T-helper 1 cell (primary cell): ENCODE measurements at regions not wholly inside any gene's neighbourhood (a gene's known extent, or its start where the extent isn't known, plus 50 kb on each side); places are given as distances from the start of the nearest gene placed in this dataset.
"Not testable (repeated sequence)": the region's sequence is repeated elsewhere in the genome, so short reads cannot be mapped to it uniquely, and the experiment has no call there.

Experiments
- DNase-seq, 5 donors: peaks; one replicate each; pipeline ENCODE4 v3.0.0-alpha.2; 2012 to 2020

DNA sequence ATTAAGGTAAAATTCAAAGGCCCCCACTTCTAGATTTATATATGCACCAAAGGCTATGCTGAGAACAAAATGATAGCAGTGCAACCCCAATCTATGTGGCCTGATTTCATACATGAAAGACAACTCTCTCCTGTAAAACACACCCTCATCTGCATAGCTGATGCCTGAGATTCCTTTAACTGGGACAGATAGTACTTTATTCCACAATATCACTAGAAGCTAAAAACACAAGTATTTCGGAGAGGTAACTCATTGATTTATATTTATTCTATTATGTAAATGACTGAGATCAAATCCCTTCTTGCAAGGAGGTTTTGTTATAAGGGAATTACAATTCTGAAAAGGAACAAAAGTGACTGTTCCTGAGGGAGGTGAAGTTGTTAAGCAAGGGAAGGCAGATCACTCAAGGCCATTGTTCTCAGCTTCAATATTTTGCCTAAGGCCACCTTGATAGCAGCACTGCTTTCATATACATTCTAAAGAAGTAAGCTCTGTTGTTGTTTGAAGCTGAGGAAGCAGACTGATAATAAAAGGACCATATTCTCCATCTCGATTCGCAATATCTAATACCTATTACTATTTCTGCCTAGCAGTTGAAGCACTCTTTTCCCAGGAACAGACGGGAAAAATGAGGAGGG is 471.0 kb upstream of the CDH7 start:
- no peak for DNase-seq

DNA sequence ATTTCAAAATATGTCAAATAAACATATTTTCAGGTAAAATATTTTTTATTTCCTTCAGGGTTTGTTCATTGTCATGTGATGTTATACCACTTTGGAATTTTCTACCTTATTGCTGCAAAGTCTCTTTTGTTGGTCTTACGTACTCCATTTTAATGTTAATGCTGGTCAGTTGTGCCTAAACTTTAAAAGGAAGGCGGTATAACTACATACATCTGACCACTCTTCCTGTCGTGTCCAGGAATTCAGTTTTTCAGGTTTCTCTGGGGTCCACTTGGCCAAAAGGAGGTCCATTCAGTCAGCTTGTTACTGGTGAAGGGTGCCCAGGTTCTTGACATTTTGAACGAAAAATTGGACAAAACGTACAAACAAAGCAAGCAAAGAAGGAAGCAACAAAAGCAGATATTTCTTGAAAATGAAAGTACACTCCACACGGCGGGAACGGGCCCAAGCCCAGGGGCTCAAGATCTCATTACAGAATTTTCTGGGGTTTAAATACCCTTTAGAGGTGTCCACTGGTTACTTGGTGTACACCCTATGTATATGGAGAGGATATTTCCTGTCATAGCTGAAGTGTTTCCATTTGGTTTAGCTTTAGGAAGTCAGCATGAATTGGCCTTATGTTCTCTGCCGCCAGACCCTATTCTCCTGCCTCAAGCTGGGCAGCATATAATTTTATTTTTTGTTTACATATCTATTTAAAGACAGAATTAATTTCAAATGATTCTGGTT is 471.7 kb upstream of the CDH7 start:
- DNase-seq: no peak

DNA sequence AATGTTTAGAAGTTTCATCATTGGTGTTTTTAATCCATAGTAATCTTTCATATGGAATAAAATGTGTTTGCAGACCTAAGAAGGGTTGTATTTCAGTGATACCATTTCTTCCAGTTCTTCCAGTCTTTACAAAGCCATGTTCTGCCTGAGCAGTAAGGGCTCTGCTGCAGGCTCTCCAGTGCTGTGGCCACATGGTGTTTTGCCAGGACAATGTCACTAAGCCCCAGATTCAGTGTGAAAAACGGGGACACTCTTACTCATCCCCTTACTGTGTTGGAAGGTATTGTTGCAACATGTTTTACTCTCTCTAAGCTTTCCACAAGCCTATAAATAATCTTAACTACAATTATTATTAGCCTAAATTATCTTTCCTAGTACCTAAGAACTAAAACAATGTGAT is 481.4 kb upstream of the CDH7 start:
- no peak for DNase-seq

DNA sequence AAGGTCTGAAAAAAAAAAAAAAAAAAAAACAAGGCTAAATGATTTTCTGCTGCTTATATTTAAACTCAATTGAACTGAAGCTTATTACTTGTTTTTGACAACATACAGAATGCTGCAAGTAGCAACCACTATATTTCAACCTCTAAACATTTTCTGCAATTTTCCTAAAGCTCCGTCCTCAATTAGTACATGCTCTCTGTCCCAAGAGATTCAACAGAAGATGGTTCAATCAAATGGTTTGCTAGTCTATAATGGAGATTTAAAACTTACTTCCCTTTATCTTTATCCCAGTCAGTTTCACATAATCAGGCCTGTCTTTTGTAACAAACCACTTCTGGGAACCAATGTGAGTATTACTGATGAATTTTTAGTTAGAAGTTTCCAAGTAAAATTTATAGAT is 485.1 kb upstream of the CDH7 start:
- no peak for DNase-seq

DNA sequence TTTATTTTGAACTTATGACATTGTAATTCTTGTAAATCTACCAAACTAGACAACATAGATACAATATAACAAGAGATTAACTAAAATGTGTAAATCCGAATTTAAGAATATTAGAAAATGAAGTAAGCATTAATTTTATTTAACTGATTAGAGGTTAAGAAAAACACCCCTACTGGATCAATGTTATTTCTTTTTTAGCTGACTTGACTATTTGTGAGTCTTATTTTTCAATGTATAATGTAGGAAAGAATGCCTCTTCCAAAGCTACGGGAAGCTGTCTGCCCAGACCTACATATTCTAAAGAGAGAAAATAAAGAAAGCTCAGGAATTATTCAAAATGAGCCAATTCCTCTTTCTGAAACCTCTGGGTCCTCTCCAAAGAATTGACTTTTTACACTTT is 490.8 kb upstream of the CDH7 start:
- DNase-seq: no peak

DNA sequence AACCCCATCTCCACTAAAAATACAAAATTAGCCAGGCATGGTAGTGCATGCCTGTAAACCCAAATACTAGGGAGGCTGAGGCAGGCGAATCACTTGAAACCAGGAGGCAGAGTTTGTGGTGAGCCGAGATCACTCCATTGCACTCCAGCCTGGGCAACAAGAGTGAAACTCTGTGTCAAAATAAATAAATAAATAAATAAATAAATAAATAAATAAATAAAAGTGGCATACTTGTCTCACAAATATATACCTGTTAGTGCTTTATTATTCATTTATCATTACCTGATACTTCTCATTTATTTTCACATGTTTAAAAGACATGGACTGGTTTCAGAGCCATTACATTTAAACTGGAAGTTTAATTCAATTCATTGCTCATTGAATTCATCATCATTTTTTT is 491.4 kb upstream of the CDH7 start:
- DNase-seq: no peak

DNA sequence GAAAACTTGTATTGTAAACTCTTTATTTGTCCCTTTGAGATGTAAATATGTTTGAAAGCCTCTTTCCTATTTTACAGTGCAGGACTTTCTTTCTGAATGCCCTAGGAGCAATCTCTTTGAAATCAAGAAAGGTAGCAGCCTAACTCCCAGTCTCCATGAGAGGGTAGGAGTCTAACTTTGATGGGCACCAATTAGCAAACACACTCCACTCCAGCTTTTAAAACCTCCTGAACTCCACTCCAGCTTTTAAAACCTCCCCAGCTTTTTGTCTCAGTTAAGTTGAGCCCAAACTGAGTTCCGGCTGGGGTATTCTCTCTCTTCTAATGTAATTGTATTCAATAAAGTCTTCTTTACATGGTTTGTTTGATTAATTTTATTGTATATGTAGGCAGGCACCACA is 493.7 kb upstream of the CDH7 start:
- no peak for DNase-seq

DNA sequence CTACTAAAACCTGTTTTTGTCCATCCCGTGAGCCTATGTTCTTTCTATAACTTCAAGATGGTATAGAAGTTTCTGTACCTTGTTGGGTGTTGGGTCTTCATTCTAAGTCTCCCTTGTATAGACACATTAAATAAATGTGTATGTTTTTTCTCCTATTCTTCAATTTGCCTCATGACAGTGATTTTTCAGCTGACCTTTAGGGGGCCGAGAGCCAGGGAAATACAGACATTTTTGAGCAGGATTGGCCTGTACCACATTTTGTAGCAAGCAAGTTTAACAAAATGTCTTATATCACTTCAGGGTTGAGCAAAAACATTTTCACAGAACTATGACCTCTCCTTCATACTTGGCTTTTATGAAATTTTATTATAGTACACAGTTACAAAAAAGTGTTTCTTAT is 495.4 kb upstream of the CDH7 start:
- DNase-seq: no peak

DNA sequence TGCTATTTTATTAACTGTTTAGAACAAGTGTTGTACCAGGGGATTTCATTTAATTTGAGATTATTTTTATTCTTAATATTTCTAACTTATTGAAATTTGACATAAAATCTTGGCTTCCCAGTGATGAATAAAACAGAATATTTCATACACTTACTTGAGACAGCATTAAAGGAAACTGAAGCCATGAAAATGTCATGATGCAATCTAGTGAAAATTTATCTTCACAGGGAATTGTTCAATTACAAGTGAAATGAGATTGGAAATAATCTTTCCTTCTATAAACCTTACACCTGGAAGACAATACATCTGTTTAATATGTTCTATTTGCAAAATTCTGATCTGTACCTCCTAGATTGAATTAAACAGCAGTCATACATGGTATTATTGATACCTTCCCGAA is 511.0 kb upstream of the CDH7 start:
- no peak for DNase-seq

DNA sequence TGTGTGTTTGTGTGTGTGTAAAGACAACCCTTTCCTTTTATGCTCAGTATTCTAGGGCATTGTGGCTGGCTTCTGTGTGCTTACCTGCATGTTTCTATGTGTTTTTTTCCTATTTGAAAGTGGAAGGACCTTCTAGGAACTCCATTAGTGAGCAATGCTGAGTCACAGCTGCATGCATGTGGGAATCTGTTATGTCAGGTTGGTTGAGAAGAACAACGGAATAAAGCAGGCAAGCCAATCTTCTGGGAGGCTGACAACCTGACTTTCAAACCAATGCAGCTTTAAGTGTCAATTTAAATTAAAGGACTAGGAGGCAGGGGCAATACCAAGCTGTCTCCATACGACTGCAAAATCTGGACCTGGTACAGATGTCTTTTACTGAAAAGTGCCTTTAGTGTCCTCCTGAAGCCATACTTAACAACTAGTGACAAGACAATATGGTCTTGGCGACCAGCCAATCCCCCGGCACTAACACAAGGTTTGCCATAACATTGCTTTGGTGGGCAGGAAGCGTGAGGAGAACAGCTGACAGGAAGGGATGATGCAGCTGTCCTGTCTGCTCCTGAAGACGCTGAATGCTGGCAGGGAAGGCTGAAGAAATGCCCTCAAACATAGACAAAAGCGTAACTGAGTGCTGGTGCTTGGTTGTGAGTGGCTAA is 514.7 kb upstream of the CDH7 start:
- no peak for DNase-seq

DNA sequence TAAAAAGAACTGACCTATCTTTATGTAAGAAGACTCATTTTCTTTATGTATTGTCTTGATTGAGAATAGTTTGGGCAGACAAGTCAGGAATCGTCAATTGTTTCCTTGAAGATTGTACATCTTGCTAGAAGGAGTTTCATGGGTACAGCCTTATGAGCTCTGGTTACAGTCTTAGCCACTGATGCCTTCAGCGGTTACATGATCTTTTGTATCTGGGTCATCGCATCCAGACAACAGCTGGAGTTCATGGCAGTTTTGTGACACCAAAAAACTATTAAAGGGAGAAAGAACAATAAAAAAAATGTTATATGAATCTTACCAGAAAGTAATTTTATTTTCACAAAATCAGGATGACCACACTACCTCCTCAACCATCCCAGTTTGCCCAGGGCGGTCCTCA is 520.5 kb upstream of the CDH7 start:
- no peak for DNase-seq

DNA sequence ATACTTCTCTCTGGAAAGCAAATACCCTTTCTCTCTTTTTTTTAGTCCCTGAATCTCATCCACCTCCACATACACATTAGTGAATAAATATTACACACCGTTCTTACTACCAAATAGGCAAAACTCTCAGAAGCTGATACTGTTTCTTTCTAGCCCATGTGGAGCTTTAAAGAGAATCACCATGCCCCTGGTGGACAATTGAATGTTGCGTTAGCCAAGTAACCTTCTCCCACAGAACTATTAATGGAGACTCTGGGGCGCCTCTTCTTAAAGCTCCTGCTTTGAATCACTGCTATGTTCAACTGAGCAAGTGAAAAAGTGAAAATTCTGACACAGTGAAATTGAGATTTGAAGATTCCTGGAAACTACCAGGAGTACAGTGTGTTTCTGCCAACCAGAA is 522.8 kb upstream of the CDH7 start:
- DNase-seq: no peak

DNA sequence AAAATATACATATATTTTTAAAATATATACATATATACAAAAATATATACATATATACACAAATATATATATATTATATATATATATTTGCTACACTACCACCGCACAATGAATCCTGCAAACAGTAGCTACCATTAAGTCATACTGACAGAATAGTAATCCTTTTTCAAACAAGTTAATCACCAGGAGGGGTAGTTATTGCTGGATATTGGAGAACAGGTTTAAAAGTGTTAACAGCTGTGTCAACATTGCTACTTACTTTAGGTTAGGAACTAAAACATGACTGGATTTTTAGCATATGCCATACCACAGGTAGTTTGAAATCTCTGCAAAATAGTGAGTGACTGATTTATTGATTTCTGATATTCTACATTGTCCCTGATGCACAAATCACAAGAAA is 529.1 kb upstream of the CDH7 start:
- DNase-seq: no peak

DNA sequence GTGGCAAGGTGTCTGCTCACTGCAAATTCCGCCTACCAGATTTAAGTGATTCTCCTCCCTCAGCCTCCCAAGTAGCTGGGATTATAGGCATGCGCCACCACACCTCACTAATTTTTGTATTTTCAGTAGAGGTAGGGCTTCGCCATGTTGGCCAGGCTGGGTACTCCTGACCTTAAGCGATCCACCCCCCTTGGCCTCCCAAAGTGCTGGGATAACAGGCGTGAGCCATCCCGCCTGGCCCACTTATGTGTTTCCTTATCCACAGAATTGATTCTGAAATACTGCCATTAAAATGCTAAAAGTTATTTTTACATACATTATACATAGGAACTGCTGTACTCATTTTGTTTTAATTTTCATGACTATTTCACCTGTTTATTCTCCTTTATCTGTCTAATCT is 529.7 kb upstream of the CDH7 start:
- DNase-seq: no peak

DNA sequence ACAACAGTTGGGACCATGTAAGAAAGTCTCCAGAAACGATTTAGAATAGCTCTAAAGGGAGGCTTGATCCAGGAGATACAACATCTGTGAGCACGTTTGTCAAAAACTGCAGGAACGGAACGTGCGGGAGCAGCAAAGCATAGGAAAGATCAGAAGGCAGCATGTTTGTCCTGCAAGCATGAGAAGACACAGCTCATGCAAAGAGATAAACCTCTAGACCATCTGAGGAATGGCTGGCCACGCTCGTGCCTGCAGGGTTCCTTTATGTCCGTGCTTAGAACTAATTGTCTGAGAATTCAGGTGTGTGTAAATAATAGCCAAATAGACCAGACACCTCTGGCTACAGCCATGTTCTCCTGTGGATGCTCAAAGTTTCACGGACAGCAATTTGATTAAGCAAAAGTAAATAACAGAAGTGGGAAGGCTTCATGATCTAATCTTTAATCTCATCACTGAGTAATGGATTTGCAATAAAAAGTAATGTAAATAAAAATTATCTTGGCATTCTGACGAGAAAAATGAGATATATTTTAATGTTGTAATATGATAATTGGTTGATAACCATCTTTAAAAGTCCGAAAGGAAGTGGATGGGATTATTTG is 534.8 kb upstream of the CDH7 start:
- no peak for DNase-seq

DNA sequence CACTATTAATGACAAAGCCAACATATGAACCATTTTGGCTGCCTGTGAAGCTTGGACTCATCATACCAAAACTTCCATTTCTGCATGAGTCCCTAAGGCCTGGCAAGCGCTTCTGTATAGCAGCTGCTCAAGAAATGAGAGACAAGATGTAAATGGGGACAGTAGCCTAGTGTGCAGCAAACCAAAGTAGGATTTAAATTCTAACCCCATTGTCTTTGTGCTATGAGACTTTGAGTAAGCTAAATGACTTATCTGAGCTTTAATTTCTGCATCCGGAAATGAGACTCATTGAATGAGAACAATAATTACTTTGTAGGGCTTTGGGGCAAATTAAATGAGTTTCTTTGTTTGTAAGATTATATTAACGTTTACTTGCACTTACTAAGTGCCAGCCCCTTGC is 536.4 kb upstream of the CDH7 start:
- DNase-seq: no peak

DNA sequence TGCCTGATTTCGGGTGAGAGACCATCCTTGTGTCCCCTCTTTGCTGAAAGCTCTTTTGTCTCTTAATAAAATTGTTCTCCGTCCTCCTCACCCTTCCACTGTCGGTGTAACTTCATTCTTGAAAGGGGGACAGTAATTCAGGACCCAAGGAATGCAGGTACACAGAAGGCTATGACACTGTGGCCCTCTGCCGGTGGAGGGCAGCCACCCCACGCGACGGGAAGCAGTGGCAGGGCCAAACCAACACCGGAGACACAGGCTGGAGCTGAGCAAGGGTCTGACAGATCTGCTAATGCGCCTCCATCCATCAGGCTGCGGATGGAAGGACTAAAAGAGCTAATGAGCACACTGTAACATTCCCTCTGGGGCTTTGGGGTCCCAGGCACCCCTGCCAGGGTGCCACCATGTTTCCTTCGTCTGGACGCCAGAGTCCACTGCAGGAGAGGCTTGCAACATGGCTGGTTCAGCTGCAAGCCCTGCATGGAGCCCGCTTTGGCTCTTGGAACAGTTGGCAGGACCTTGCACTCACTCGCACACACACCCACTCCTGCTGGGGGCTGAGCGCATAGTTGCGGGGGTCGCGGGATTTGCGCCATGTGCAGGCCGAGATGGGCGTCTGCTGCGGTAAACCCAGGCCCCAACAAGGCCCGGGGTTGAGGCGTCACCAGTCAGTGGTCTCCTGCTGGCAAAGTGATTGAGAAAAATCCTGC is 544.1 kb upstream of the CDH7 start:
- DNase-seq: peak in 1 of 5 donors; percentile 0

DNA sequence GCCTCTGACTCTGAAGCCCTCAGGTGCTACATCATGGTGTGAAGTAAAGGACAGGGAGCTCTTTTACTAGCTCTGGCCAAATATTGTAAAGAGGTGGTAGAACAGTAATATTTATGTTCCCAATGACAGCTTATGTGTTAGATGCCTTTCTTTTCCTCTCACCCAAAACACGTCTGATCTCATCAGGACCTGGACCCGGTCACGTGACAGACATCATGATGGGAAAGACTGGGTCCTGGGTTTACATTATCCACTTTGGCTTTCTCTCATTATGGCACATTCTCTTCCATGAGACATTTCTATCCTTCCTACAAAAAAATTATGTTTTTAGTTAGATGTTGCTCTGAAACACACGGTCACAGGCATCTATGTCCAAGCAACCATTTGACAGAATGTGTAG is 548.7 kb upstream of the CDH7 start:
- DNase-seq: no peak

DNA sequence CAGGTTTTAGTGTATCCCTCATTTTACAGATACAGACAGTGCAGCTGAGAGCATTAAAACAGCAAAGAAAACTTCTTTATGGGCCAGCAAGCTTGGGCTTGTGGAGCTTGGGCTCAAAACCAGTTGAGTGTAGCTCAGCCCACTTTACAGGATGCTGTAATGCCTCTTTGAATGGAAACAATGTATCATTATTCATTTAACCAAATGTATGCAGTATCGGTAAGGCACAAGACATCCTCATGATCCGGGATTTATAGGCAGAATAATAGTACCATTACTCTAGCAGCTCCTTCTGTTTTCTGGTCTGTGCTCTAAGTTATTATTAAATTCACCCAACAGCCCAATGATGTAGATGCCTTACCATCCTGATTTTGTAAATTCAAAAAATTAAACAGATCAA is 575.1 kb upstream of the CDH7 start:
- DNase-seq: no peak

DNA sequence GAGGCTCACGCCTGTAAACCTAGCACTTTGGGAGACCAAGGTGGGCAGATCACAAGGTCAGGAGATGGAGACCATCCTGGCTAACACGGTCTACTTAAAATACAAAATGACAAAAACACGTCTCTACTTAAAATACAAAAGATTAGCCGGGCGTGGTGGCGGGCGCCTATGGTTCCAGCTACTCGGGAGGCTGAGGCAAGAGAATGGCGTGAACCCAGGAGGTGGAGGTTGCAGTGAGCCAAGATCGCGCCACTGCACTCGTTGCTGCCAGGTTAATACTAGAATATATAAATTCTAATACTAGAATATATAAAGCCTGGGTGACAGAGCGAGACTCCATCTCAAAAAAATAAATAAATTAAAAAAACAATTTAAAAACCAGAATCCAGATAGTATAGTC is 588.7 kb upstream of the CDH7 start:
- not testable (repeated sequence) for DNase-seq

DNA sequence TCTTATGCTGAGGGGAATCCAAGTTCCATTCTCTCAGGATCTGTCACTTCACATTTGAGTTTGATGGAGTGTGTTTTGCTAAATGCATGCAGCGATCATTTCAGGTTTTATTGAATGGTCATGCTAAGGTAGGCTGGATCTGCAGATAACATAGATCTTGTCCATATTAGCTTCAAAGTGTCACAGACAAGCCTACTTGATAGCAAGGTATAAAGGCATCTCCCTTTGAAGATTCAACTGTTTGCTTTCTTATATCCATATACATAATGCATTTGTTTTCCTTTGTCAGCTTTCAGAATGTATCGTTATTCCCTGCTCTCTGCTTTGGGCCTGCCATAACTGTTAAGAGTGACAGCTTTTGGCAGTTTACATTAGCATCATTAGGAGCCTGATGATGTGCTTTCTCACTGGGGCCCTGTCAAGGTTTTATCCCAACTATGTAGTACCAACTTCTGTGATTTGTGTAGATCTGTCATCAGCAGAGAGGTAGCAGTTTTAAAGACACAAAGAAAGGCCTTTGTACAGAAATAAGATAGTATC is 604.3 kb upstream of the CDH7 start:
- no peak for DNase-seq

DNA sequence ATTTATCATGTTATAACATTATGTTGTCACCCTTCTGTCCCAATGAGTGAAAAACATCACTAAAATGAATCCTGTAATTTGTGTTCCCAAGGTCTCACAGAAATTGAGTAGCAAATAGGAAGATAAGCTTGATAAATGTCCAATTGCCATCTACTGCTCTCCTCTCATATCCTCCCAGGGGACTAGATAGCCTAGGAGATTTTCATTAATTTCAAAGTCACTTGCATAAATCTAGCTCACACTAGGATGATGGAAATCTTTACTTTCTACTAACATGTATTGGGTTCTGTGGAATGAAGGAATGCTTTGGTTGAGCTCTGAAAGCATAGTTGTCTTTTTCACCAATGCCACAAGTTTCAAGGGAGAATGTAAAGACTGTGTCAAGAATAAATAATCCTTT is 605.5 kb upstream of the CDH7 start:
- DNase-seq: no peak

DNA sequence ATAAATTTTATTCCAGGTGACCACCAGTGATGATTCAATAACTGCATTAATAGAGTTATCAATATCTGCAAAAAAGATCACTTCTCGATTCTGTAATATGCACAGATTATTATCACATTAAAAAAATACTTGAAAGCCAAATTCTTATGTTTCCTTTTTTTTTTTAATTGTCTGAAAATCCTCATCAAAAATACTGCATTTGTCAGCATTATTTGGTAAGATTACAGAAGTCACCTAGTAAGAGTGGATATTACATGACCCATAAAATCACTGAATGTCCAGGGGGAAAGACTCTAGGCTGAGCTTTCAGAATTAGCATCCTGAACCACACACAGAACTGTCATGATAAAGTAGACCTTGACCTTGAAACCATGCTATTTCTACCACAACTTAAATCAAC is 617.2 kb upstream of the CDH7 start:
- DNase-seq: no peak
